ENCODE measurements at regions not wholly inside any gene's neighbourhood (a gene's known extent, or its start where the extent isn't known, plus 50 kb on each side); places are given as distances from the start of the nearest gene placed in this dataset.

DNA sequence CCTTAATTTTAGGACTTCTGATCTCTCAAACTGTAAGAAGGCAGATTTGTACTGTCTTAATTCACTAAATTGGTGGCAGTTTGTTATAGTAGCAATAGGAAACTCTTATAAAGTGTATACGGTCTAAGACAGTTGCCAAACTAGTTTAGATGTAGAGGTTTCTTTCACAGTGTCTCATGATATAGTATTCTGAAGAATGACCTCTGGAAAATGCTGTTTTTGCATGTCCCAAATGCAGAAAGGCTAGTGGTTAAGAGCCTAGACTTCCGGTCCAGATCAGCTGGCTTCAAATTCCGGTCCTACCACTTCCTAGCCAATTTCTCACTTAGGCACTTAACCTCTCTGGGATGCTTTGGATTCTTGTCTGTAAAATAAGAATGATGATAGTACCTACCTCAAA, 538.5 kb downstream of the CENPC start:
- TF ChIP-seq, protein P1, sequence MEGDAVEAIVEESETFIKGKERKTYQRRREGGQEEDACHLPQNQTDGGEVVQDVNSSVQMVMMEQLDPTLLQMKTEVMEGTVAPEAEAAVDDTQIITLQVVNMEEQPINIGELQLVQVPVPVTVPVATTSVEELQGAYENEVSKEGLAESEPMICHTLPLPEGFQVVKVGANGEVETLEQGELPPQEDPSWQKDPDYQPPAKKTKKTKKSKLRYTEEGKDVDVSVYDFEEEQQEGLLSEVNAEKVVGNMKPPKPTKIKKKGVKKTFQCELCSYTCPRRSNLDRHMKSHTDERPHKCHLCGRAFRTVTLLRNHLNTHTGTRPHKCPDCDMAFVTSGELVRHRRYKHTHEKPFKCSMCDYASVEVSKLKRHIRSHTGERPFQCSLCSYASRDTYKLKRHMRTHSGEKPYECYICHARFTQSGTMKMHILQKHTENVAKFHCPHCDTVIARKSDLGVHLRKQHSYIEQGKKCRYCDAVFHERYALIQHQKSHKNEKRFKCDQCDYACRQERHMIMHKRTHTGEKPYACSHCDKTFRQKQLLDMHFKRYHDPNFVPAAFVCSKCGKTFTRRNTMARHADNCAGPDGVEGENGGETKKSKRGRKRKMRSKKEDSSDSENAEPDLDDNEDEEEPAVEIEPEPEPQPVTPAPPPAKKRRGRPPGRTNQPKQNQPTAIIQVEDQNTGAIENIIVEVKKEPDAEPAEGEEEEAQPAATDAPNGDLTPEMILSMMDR (IDR thresholded peaks at IDR 0.05): no peak
- intact Hi-C loops (cut with DNase I; ENCODE audit: low total_unique reads): no loop called here
- no peaks in the 10 kb centered on the region for H3K4me1 ChIP-seq

GRCh38 chr4:66991521-66991920, 553.8 kb downstream of the CENPC start:
- Histone ChIP-seq H3K4me3 (no peak overlapping the region), H3K27me3 (no peaks in the 10 kb centered on the region), H3K27ac (no peak overlapping the region), H3K36me3 (no peaks in the 10 kb centered on the region), H3K4me1 (no peaks in the 10 kb centered on the region), H3K9me3 (peaks cover 0 to 3% (median 0%) of the 10 kb centered on the region in 3 donors)
- intact Hi-C loops (cut with DNase I; ENCODE audit: low total_unique reads): no loop called here
- DNase-seq: no peak
- TF ChIP-seq, protein P1 (IDR thresholded peaks at IDR 0.05): no peak

More for the DNA sequence above, 538.5 kb downstream of the CENPC start:
- H3K9me3 ChIP-seq: no peaks in the 10 kb centered on the region
- H3K27me3 ChIP-seq: no peaks in the 10 kb centered on the region
- H3K27ac ChIP-seq: no peak overlapping the region
- H3K4me3 ChIP-seq: no peak overlapping the region
- no peaks in the 10 kb centered on the region for H3K36me3 ChIP-seq
- DNase-seq: no peak

GRCh38 chr4:66974665-66975064, 570.6 kb downstream of the CENPC start:
- Histone ChIP-seq H3K27ac (no peak overlapping the region), H3K4me1 (no peaks in the 10 kb centered on the region), H3K9me3 (no peaks in the 10 kb centered on the region), H3K36me3 (no peaks in the 10 kb centered on the region), H3K27me3 (no peaks in the 10 kb centered on the region), H3K4me3 (no peak overlapping the region)
- no peak for DNase-seq
- intact Hi-C loops (cut with DNase I; ENCODE audit: low total_unique reads): no loop called here
- TF ChIP-seq, protein P1 (IDR thresholded peaks at IDR 0.05): no peak

DNA sequence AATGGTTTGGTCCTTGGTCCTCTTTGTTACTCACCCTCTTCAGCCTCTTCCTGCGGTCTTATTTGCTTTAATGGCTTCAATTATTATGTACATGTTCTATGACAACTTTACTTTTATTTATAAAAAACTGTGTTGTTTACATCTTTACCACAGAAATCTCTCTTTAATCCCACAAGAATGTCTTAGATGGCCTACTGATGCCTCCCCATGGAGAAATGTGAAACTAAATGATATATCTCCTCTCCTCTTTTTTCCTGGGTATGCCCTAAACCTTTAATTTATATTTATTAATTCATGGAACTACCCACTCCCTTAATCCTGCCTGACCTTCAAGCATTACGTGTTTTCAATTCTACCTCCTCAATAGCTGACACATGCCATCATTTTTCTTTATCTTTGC, 573.2 kb downstream of the CENPC start:
- Histone ChIP-seq H3K27ac (no peak overlapping the region), H3K4me3 (no peak overlapping the region), H3K4me1 (no peaks in the 10 kb centered on the region), H3K36me3 (no peaks in the 10 kb centered on the region), H3K9me3 (no peaks in the 10 kb centered on the region), H3K27me3 (no peaks in the 10 kb centered on the region)
- intact Hi-C loops (cut with DNase I; ENCODE audit: low total_unique reads): no loop called here
- TF ChIP-seq, protein P1 (IDR thresholded peaks at IDR 0.05): no peak
- no peak for DNase-seq

- H3K9me3 ChIP-seq: no peaks in the 10 kb centered on the region
- intact Hi-C loops (cut with DNase I; ENCODE audit: low total_unique reads): no loop called here
These were observed 580.8 kb downstream of the CENPC start for GRCh38 chr4:66964467-66964866.

More at GRCh38 chr4:66964467-66964866, 580.8 kb downstream of the CENPC start:
- no peak overlapping the region for H3K4me3 ChIP-seq
- no peak overlapping the region for H3K27ac ChIP-seq
- no peaks in the 10 kb centered on the region for H3K4me1 ChIP-seq
- no peaks in the 10 kb centered on the region for H3K27me3 ChIP-seq
- H3K36me3 ChIP-seq: no peaks in the 10 kb centered on the region
- no peak for DNase-seq
- TF ChIP-seq, protein P1 (IDR thresholded peaks at IDR 0.05): no peak
